Transverse colon (tissue), 4 donors: ENCODE measurements at regions not wholly inside any gene's neighbourhood (a gene's known extent, or its start where the extent isn't known, plus 50 kb on each side); places are given as distances from the start of the nearest gene placed in this dataset.

Experiments used
- DNase-seq: peaks from one replicate; pipeline ENCODE4 v3.0.0-alpha.2; 2019
- H3K27ac ChIP-seq, 4 donors: fragments of 200-600 bp; sonication (generic); 2 replicates each; pipeline ENCODE4 v1.5.1; 2016 to 2018; ENCODE audit warnings: inconsistent platforms in 4 of 4
- H3K27me3 ChIP-seq: fragments of 200-600 bp; sonication (generic); 2 replicates; pipeline ENCODE4 v1.5.1; 2017; ENCODE audit warnings: inconsistent platforms
- H3K36me3 ChIP-seq, 4 donors: fragments of 200-600 bp; sonication (generic); 2 replicates each; pipeline ENCODE4 v1.5.1; 2017 to 2019; ENCODE audit warnings: inconsistent platforms in 4 of 4
- H3K4me1 ChIP-seq, 4 donors: fragments of 200-600 bp; sonication (generic); 2 replicates each; pipeline ENCODE4 v1.5.1; 2017 to 2020; ENCODE audit warnings: inconsistent platforms in 4 of 4
- H3K4me3 ChIP-seq, 4 donors: fragments of 200-600 bp; sonication (generic); 1 replicate in 1 of 4; 2 replicates in 3 of 4; pipeline versions ENCODE4 v1.5.1 to v1.6.1; 2017 to 2019; ENCODE audit warnings: inconsistent platforms in 4 of 4
- H3K9me3 ChIP-seq, 2 donors: fragments of 200-600 bp; sonication (generic); 2 replicates each; pipeline ENCODE4 v1.5.1; 2017 to 2019; ENCODE audit warnings: inconsistent platforms in 2 of 2
- EP300 ChIP-seq: sonication (generic); formaldehyde crosslinking; IDR thresholded peaks from one replicate; pipeline ENCODE4 v1.6.1; 2017; ENCODE audit warnings: antibody characterized with exemption, low read depth
- POLR2A ChIP-seq: fragments of 450-650 bp; IDR thresholded peaks from one replicate; pipeline ENCODE4 v1.6.1; 2016; ENCODE audit warnings: antibody characterized with exemption, mild to moderate bottlenecking, moderate library complexity
- POLR2AphosphoS5 ChIP-seq, 3 donors: sonication (generic); formaldehyde crosslinking; IDR thresholded peaks; one replicate each; pipeline ENCODE4 v1.6.1; 2016; ENCODE audit warnings: antibody characterized with exemption in 3 of 3
- WGBS, 2 donors: methylation state at CpG; one replicate each; pipeline ENCODE4 v1.1.5; 2018; ENCODE audit warnings: low coverage in 1 of 2; 5-methylcytosine and 5-hydroxymethylcytosine counted together
- in situ Hi-C, 4 donors: fragments of 200-750 bp; cut with MboI; loops; one replicate each; pipeline versions ENCODE4 v1.15.0 to v1.15.1; 2017; ENCODE audit warnings: low sequenced_read_pairs in 3 of 4, low pct_ligation_motif_present in 1 of 4, low pct_unique_long_range_greater_than_20kb in 1 of 4
- intact Hi-C: fragments of 100-400 bp; cut with DNase I; formaldehyde crosslinking; loops from one replicate; pipeline ENCODE4 v1.15.1; 2023; ENCODE audit warnings: low total_unique reads
- TF ChIP-seq, protein P1 (sequence below), 5 experiments: fragments of 200-600 bp in 3 of 5; fragments of 450-650 bp in 2 of 5; sonication (generic) in 3 of 5; IDR thresholded peaks; 1 replicate in 2 of 5; 2 replicates in 3 of 5; pipeline ENCODE4 v1.5.1; 2016 to 2017; ENCODE audit warnings: antibody characterized with exemption in 5 of 5, inconsistent platforms in 3 of 5, mild to moderate bottlenecking in 2 of 5, moderate library complexity in 1 of 5

DNA sequence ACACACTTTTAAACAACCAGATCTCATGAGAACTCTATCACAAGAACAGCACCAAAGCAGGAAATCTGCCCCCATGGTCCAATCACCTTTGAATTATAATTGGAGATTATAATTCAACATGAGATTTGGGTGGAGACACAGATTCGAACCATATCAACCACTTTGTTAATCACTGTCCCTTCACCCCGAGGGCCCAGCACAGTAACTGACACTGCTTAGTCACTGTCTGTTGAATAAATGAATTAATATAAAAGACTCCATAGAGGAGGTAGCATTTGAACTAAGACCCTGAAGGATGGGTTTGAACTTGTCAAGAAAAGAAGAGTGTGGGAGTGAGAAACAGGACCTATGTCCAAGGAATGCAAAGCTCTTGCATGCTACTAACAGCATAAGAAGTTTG lies 276.4 kb downstream of the SHOX2 start:
- intact Hi-C loops (no loop called here), in situ Hi-C loops (no loop called here)
- WGBS, 2 donors: 78 to 80% methylated on average over 1 to 2 of the region's 2 CpGs
- H3K4me3 ChIP-seq: no peak overlapping the region
- TF ChIP-seq, protein P1, sequence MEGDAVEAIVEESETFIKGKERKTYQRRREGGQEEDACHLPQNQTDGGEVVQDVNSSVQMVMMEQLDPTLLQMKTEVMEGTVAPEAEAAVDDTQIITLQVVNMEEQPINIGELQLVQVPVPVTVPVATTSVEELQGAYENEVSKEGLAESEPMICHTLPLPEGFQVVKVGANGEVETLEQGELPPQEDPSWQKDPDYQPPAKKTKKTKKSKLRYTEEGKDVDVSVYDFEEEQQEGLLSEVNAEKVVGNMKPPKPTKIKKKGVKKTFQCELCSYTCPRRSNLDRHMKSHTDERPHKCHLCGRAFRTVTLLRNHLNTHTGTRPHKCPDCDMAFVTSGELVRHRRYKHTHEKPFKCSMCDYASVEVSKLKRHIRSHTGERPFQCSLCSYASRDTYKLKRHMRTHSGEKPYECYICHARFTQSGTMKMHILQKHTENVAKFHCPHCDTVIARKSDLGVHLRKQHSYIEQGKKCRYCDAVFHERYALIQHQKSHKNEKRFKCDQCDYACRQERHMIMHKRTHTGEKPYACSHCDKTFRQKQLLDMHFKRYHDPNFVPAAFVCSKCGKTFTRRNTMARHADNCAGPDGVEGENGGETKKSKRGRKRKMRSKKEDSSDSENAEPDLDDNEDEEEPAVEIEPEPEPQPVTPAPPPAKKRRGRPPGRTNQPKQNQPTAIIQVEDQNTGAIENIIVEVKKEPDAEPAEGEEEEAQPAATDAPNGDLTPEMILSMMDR (IDR thresholded peaks at IDR 0.05): no peak
- TF ChIP-seq EP300 (no peak), POLR2AphosphoS5 (IDR thresholded peaks at IDR 0.05) (no peak), POLR2A (no peak)
- H3K27me3 ChIP-seq: no peaks in the 10 kb centered on the region
- H3K36me3 ChIP-seq: no peaks in the 10 kb centered on the region
- peaks cover 0 to 6% of the 10 kb centered on the region in 2 donors for H3K9me3 ChIP-seq
- H3K4me1 ChIP-seq: no peaks in the 10 kb centered on the region
- no peak overlapping the region for H3K27ac ChIP-seq
- no peak for DNase-seq

DNA sequence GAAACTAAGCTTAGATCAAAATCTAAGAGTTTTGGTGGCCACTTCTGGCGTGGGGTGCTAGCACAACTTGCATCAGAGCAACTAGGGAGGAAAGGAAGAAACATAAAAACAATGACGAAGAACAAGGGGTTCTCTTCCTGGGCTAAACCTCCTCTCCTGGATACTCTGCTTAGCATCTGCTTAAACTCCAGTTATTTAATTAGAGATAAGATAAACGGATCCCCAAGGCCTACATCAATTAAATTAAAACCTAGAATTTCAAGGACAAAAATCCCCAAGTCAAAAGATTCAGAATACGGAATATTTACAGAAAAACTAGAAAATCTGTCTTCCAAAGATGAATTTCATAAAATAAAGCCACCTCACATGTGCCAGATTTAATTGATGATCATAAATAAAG lies 281.9 kb downstream of the SHOX2 start:
- no peak overlapping the region for H3K27ac ChIP-seq
- DNase-seq: no peak
- WGBS, 2 donors: 63 to 78% methylated on average over 4 of the region's 4 CpGs
- peaks cover 0 to 6% of the 10 kb centered on the region in 2 donors for H3K9me3 ChIP-seq
- in situ Hi-C loops: no loop called here
- H3K36me3 ChIP-seq: no peaks in the 10 kb centered on the region
- H3K4me3 ChIP-seq: no peak overlapping the region
- no peaks in the 10 kb centered on the region for H3K27me3 ChIP-seq
- no peaks in the 10 kb centered on the region for H3K4me1 ChIP-seq
- intact Hi-C loops: no loop called here
- TF ChIP-seq POLR2AphosphoS5 (IDR thresholded peaks at IDR 0.05) (no peak), POLR2A (no peak), EP300 (no peak)
- TF ChIP-seq, protein P1 (IDR thresholded peaks at IDR 0.05): no peak

DNA sequence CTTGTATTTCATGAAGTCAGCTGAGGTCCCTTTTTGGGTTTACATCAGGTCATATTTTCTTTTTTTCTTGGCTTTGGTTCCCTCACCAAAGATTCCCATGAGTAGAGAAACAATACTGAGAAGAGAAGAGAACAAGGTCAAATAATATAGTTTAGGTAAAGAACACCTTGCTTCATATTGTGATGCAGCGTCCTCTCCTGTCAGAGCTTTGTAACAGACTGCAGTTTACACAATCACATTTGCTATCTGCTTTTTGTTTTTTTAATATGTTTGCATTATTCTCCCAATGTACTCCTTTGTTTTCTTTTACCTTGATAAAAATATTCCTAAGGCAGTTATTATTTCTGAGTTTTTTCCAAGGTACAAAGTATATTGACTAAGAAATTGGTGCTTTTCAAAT lies 283.2 kb downstream of the SHOX2 start:
- TF ChIP-seq, protein P1 (IDR thresholded peaks at IDR 0.05): no peak
- TF ChIP-seq POLR2AphosphoS5 (IDR thresholded peaks at IDR 0.05) (no peak), POLR2A (no peak), EP300 (no peak)
- peaks cover 0 to under 1% of the 10 kb centered on the region in 2 donors for H3K9me3 ChIP-seq

DNA sequence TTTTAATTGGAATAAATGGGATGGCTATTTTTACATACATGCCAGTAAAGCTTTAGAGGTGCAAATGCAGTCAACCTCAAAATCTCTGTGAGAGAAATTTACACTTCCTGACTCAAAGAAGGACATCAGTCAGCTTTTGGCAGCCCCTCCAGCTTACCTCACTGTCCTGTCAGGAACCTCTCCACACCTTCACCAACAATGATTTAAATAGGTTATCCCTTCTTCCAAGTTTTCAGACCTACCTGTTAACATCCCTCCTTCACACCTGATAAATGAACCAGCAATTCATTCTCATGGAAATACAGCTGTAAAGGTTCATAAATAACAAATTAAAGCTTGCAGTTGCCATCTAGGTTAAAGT lies 286.1 kb downstream of the SHOX2 start:
- TF ChIP-seq, protein P1 (IDR thresholded peaks at IDR 0.05): no peak
- TF ChIP-seq POLR2AphosphoS5 (IDR thresholded peaks at IDR 0.05) (no peak), EP300 (no peak), POLR2A (no peak)
- no peaks in the 10 kb centered on the region for H3K27me3 ChIP-seq
- H3K36me3 ChIP-seq: no peaks in the 10 kb centered on the region
- in situ Hi-C loops: no loop called here
- no peaks in the 10 kb centered on the region for H3K4me1 ChIP-seq
- intact Hi-C loops: no loop called here
- H3K27ac ChIP-seq: no peak overlapping the region
- no peak overlapping the region for H3K4me3 ChIP-seq
- DNase-seq: no peak
- H3K9me3 ChIP-seq: no peaks in the 10 kb centered on the region

More for the DNA sequence above, 283.2 kb downstream of the SHOX2 start:
- no peaks in the 10 kb centered on the region for H3K4me1 ChIP-seq
- 75 to 76% methylated on average over 1 of the region's 1 CpG for WGBS, 2 donors
- no peaks in the 10 kb centered on the region for H3K36me3 ChIP-seq
- intact Hi-C loops (no loop called here), in situ Hi-C loops (no loop called here)
- H3K27ac ChIP-seq: no peak overlapping the region
- H3K4me3 ChIP-seq: no peak overlapping the region
- no peaks in the 10 kb centered on the region for H3K27me3 ChIP-seq
- DNase-seq: no peak
